ENCODE measurements at regions not wholly inside any gene's neighbourhood (a gene's known extent, or its start where the extent isn't known, plus 50 kb on each side); places are given as distances from the start of the nearest gene placed in this dataset.

DNA sequence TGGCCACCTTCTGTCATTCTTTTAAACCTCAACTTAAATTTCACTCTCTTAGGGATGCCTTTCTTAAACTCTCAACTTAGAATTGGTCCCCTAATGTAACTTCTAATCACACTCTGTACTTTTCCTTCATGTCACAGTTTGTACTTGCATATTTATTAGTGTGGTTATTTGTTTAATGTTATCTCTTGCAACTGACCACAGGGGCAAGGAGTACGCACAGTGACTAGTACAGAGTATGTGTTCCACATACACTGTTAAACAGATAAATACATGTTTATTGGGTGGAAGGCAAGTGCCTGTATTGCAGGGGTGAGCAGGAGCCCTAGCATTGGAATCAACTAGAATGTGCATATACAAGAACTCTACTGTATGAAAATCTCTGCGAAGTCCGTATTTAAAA lies 554.0 kb downstream of the INSC start:
- no peak for DNase-seq (ENCODE audit: low spot score)
- no peak overlapping the region for H3K4me3 ChIP-seq
- 83% methylated on average over 3 of the region's 3 CpGs for WGBS (ENCODE audit: low lambda C conversion rate, missing lambda C conversion rate)

GRCh38 chr11:15670520-15671070 lies 555.9 kb downstream of the INSC start:
- Histone ChIP-seq H3K36me3 (replicated peaks; ENCODE audit: insufficient read depth, low read depth) (no peaks in the 10 kb centered on the region), H3K9me2 (replicated peaks; ENCODE audit: insufficient read depth) (no peaks in the 10 kb centered on the region), H2AFZ (no peak overlapping the region), H3K4me1 (ENCODE audit: insufficient read depth) (peaks cover 7% of the 10 kb centered on the region), H3K9me3 (ENCODE audit: low read depth) (no peaks in the 10 kb centered on the region), H3K27ac (no peak overlapping the region), H3K4me3 (no peak overlapping the region), H3K4me2 (no peak overlapping the region), H4K20me1 (ENCODE audit: insufficient read depth, poor library complexity, severe bottlenecking) (no peaks in the 10 kb centered on the region), H3K27me3 (no peaks in the 10 kb centered on the region), H3K79me2 (no peaks in the 10 kb centered on the region)
- DNase-seq (ENCODE audit: low spot score) = no peak
- WGBS (ENCODE audit: low lambda C conversion rate, missing lambda C conversion rate) = 47% methylated on average over 11 of the region's 12 CpGs
- TF ChIP-seq EZH2phosphoT487 (IDR thresholded peaks at IDR 0.05; ENCODE audit: low read depth, severe bottlenecking, unreplicated experiment) = no peak
- TF ChIP-seq CTCF (IDR thresholded peaks at IDR 0.05; ENCODE audit: poor library complexity) = no peak
- no peak for TF ChIP-seq EZH2 (IDR thresholded peaks at IDR 0.05; ENCODE audit: borderline replicate concordance)

More for the DNA sequence above, 554.0 kb downstream of the INSC start:
- H3K36me3 ChIP-seq (replicated peaks; ENCODE audit: insufficient read depth, low read depth) = no peaks in the 10 kb centered on the region
- H3K9me2 ChIP-seq (replicated peaks; ENCODE audit: insufficient read depth) = no peaks in the 10 kb centered on the region
- H3K4me2 ChIP-seq = no peak overlapping the region
- no peak overlapping the region for H3K27ac ChIP-seq
- H3K79me2 ChIP-seq = no peaks in the 10 kb centered on the region
- no peak for TF ChIP-seq EZH2phosphoT487 (IDR thresholded peaks at IDR 0.05; ENCODE audit: low read depth, severe bottlenecking, unreplicated experiment)
- TF ChIP-seq EZH2 (IDR thresholded peaks at IDR 0.05; ENCODE audit: borderline replicate concordance) = no peak
- no peak for TF ChIP-seq CTCF (IDR thresholded peaks at IDR 0.05; ENCODE audit: poor library complexity)
- H3K9me3 ChIP-seq (ENCODE audit: low read depth) = no peaks in the 10 kb centered on the region
- H4K20me1 ChIP-seq (ENCODE audit: insufficient read depth, poor library complexity, severe bottlenecking) = no peaks in the 10 kb centered on the region
- no peaks in the 10 kb centered on the region for H3K27me3 ChIP-seq
- H2AFZ ChIP-seq = no peak overlapping the region
- peaks cover 12% of the 10 kb centered on the region for H3K4me1 ChIP-seq (ENCODE audit: insufficient read depth)

GRCh38 chr11:15671216-15671615 lies 556.5 kb downstream of the INSC start:
- H3K36me3 ChIP-seq (replicated peaks; ENCODE audit: insufficient read depth, low read depth) = no peaks in the 10 kb centered on the region
- no peaks in the 10 kb centered on the region for H3K9me2 ChIP-seq (replicated peaks; ENCODE audit: insufficient read depth)
- H3K27me3 ChIP-seq = no peaks in the 10 kb centered on the region
- H3K4me1 ChIP-seq (ENCODE audit: insufficient read depth) = peaks cover 7% of the 10 kb centered on the region
- no peaks in the 10 kb centered on the region for H4K20me1 ChIP-seq (ENCODE audit: insufficient read depth, poor library complexity, severe bottlenecking)
- no peak for TF ChIP-seq EZH2phosphoT487 (IDR thresholded peaks at IDR 0.05; ENCODE audit: low read depth, severe bottlenecking, unreplicated experiment)
- TF ChIP-seq EZH2 (IDR thresholded peaks at IDR 0.05; ENCODE audit: borderline replicate concordance) = no peak
- no peak for TF ChIP-seq CTCF (IDR thresholded peaks at IDR 0.05; ENCODE audit: poor library complexity)
- no peaks in the 10 kb centered on the region for H3K9me3 ChIP-seq (ENCODE audit: low read depth)
- no peak overlapping the region for H3K27ac ChIP-seq
- H3K79me2 ChIP-seq = no peaks in the 10 kb centered on the region
- no peak for DNase-seq (ENCODE audit: low spot score)
- no peak overlapping the region for H3K4me3 ChIP-seq
- H3K4me2 ChIP-seq = no peak overlapping the region
- H2AFZ ChIP-seq = no peak overlapping the region

DNA sequence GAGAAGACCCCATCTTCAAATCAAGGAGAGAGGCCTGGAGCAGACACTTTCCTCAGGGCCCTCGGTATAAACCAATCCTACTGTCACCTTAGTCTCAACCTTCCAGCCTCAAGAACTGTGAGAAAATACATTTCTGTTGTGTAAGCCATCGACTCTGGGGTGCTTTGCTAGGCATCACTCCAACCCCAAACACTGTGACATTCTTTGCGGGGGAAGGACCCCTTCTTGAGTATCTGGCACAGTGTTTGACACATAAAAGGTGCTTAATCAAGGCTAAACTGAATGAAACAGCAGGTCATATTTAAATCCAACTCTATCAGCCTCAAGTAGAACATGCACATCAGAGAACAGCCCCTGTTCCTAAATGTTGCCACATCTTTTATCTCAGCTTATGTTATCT lies 558.1 kb downstream of the INSC start:
- Histone ChIP-seq H3K36me3 (replicated peaks; ENCODE audit: insufficient read depth, low read depth) (no peaks in the 10 kb centered on the region), H3K27ac (no peak overlapping the region), H4K20me1 (ENCODE audit: insufficient read depth, poor library complexity, severe bottlenecking) (no peaks in the 10 kb centered on the region), H3K9me2 (replicated peaks; ENCODE audit: insufficient read depth) (no peaks in the 10 kb centered on the region), H2AFZ (no peak overlapping the region), H3K4me3 (no peak overlapping the region), H3K9me3 (ENCODE audit: low read depth) (no peaks in the 10 kb centered on the region), H3K4me2 (no peak overlapping the region), H3K4me1 (ENCODE audit: insufficient read depth) (peaks cover 7% of the 10 kb centered on the region), H3K27me3 (no peaks in the 10 kb centered on the region), H3K79me2 (no peaks in the 10 kb centered on the region)
- DNase-seq (ENCODE audit: low spot score) = no peak
- TF ChIP-seq EZH2phosphoT487 (IDR thresholded peaks at IDR 0.05; ENCODE audit: low read depth, severe bottlenecking, unreplicated experiment) = no peak
- TF ChIP-seq EZH2 (IDR thresholded peaks at IDR 0.05; ENCODE audit: borderline replicate concordance) = no peak
- no peak for TF ChIP-seq CTCF (IDR thresholded peaks at IDR 0.05; ENCODE audit: poor library complexity)
- 82% methylated on average over 3 of the region's 3 CpGs for WGBS (ENCODE audit: low lambda C conversion rate, missing lambda C conversion rate)
